Body of pancreas (tissue), 4 donors: ENCODE measurements at regions not wholly inside any gene's neighbourhood (a gene's known extent, or its start where the extent isn't known, plus 50 kb on each side); places are given as distances from the start of the nearest gene placed in this dataset.

Experiments
- CTCF ChIP-seq, 7 experiments: fragments of 450-650 bp in 4 of 7; fragments of 200-600 bp in 3 of 7; sonication (generic) in 3 of 7; IDR thresholded peaks; one replicate each; pipeline ENCODE4 v1.5.1; 2016 to 2019; ENCODE audit warnings: antibody characterized with exemption in 7 of 7
- POLR2A ChIP-seq, 3 donors: fragments of 450-650 bp; IDR thresholded peaks; one replicate each; pipeline ENCODE4 v1.6.1; 2016; ENCODE audit warnings: antibody characterized with exemption in 3 of 3, mild to moderate bottlenecking in 2 of 3

GRCh38 chr11:79897896-79898295, 457.1 kb upstream of the TENM4 start:
- no peak for TF ChIP-seq CTCF (IDR thresholded peaks at IDR 0.05)
- no peak for TF ChIP-seq POLR2A (IDR thresholded peaks at IDR 0.05)
